CD14-positive monocyte (primary cell): ENCODE measurements at regions not wholly inside any gene's neighbourhood (a gene's known extent, or its start where the extent isn't known, plus 50 kb on each side); places are given as distances from the start of the nearest gene placed in this dataset.

Source experiments
- DNase-seq, 3 donors: peaks; one replicate each; pipeline ENCODE4 v3.0.0-alpha.2; 2011 to 2022
- H2AFZ ChIP-seq: 2 replicates; pipeline ENCODE4 v1.6.0; 2012; ENCODE audit warnings: mild to moderate bottlenecking, low read depth, low read length, inconsistent platforms; ENCODE audit not compliant: insufficient read depth, poor library complexity, severe bottlenecking
- H3K27ac ChIP-seq, 2 donors: 1 replicate in 1 of 2; 2 replicates in 1 of 2; pipeline ENCODE4 v1.5.1; 2012 to 2013; ENCODE audit warnings: low read length in 2 of 2, control low read depth in 1 of 2, inconsistent platforms in 1 of 2, low read depth in 1 of 2, mild to moderate bottlenecking in 1 of 2
- H3K27me3 ChIP-seq, 2 donors: one replicate each; pipeline versions ENCODE4 v1.6.0 to v1.6.1; 2011 to 2013; ENCODE audit warnings: low read length in 2 of 2; ENCODE audit not compliant: control insufficient read depth in 2 of 2, insufficient read depth in 2 of 2
- H3K36me3 ChIP-seq, 2 donors: replicated peaks in 1 of 2; 1 replicate in 1 of 2; 2 replicates in 1 of 2; pipeline versions ENCODE4 v1.5.1 to v1.6.1; 2012 to 2013; ENCODE audit warnings: low read length in 2 of 2, control low read depth in 1 of 2, inconsistent platforms in 1 of 2, mild to moderate bottlenecking in 1 of 2; ENCODE audit not compliant: insufficient read depth in 2 of 2, control insufficient read depth in 1 of 2
- H3K4me1 ChIP-seq, 2 donors: 1 replicate in 1 of 2; 2 replicates in 1 of 2; pipeline versions ENCODE4 v1.5.1 to v1.6.1; 2012 to 2013; ENCODE audit warnings: low read length in 2 of 2, control low read depth in 1 of 2, inconsistent platforms in 1 of 2, mild to moderate bottlenecking in 1 of 2, moderate library complexity in 1 of 2; ENCODE audit not compliant: insufficient read depth in 2 of 2, control insufficient read depth in 1 of 2
- H3K4me2 ChIP-seq: replicated peaks from 2 replicates; pipeline ENCODE3; 2012; ENCODE audit warnings: low read length, moderate library complexity, mild to moderate bottlenecking; ENCODE audit not compliant: poor library complexity, severe bottlenecking; ENCODE audit errors: extremely low read depth
- H3K4me3 ChIP-seq, 3 experiments: fragments of 200-600 bp in 1 of 3; sonication (generic) in 1 of 3; replicated peaks in 1 of 3; 1 replicate in 2 of 3; 2 replicates in 1 of 3; pipeline ENCODE4 v1.5.1; 2011 to 2013; ENCODE audit warnings: low read length in 3 of 3, mild to moderate bottlenecking in 3 of 3, control low read depth in 2 of 3, low read depth in 2 of 3, inconsistent platforms in 1 of 3, moderate library complexity in 1 of 3
- H3K79me2 ChIP-seq: 2 replicates; pipeline ENCODE4 v1.6.0; 2012; ENCODE audit warnings: mild to moderate bottlenecking, control low read depth, inconsistent platforms, low read length, moderate library complexity; ENCODE audit not compliant: insufficient read depth
- H3K9ac ChIP-seq: 2 replicates; pipeline ENCODE4 v1.6.0; 2017; ENCODE audit warnings: low read length, mild to moderate bottlenecking; ENCODE audit not compliant: insufficient read depth, poor library complexity, severe bottlenecking
- H3K9me3 ChIP-seq, 2 donors: replicated peaks in 1 of 2; 1 replicate in 1 of 2; 2 replicates in 1 of 2; pipeline versions ENCODE4 v1.5.1 to v1.6.1; 2012 to 2013; ENCODE audit warnings: low read length in 2 of 2, control low read depth in 1 of 2; ENCODE audit not compliant: control insufficient read depth in 1 of 2, insufficient read depth in 1 of 2
- H4K20me1 ChIP-seq: 2 replicates; pipeline ENCODE4 v1.6.0; 2012; ENCODE audit warnings: mild to moderate bottlenecking, low read length, control low read depth, moderate library complexity; ENCODE audit not compliant: insufficient read depth
- H3K27ac Mint-ChIP-seq, 7 donors: one replicate each; pipeline ENCODE4 v1.8.0; 2020; ENCODE audit warnings: mild to moderate bottlenecking in 7 of 7, mixed read lengths in 7 of 7, moderate library complexity in 6 of 7, inconsistent platforms in 2 of 7
- H3K27me3 Mint-ChIP-seq, 3 donors: one replicate each; pipeline ENCODE4 v1.8.0; 2021 to 2022; ENCODE audit warnings: low read depth in 3 of 3, mild to moderate bottlenecking in 3 of 3, mixed read lengths in 3 of 3, moderate library complexity in 3 of 3, inconsistent platforms in 1 of 3
- H3K36me3 Mint-ChIP-seq, 2 donors: one replicate each; pipeline ENCODE4 v1.8.0; 2020; ENCODE audit warnings: mixed read lengths in 2 of 2, inconsistent platforms in 1 of 2, mild to moderate bottlenecking in 1 of 2
- H3K4me1 Mint-ChIP-seq: one replicate; pipeline ENCODE4 v1.8.0; 2020; ENCODE audit warnings: mild to moderate bottlenecking, mixed read lengths
- H3K4me3 Mint-ChIP-seq, 2 donors: one replicate each; pipeline ENCODE4 v1.8.0; 2020; ENCODE audit warnings: mild to moderate bottlenecking in 2 of 2, mixed read lengths in 2 of 2, moderate library complexity in 1 of 2
- H3K9me3 Mint-ChIP-seq, 7 donors: one replicate each; pipeline ENCODE4 v1.8.0; 2020 to 2022; ENCODE audit warnings: mixed read lengths in 7 of 7, mild to moderate bottlenecking in 6 of 7, moderate library complexity in 6 of 7, inconsistent platforms in 2 of 7
- WGBS: methylation state at CpG from one replicate; pipeline ENCODE4 v1.1.5; 2013; ENCODE audit warnings: missing lambda C conversion rate; ENCODE audit not compliant: insufficient coverage; 5-methylcytosine and 5-hydroxymethylcytosine counted together
- intact Hi-C, 2 donors: fragments of 100-400 bp; cut with micrococcal nuclease; formaldehyde crosslinking; loops; one replicate each; pipeline versions ENCODE4 v1.15.0 to v1.15.1; 2023
- TF ChIP-seq, protein P1 (sequence below): fragments of 200-600 bp; IDR thresholded peaks from one replicate; pipeline ENCODE4 v1.8.0; 2022; ENCODE audit warnings: antibody characterized with exemption, mild to moderate bottlenecking

DNA sequence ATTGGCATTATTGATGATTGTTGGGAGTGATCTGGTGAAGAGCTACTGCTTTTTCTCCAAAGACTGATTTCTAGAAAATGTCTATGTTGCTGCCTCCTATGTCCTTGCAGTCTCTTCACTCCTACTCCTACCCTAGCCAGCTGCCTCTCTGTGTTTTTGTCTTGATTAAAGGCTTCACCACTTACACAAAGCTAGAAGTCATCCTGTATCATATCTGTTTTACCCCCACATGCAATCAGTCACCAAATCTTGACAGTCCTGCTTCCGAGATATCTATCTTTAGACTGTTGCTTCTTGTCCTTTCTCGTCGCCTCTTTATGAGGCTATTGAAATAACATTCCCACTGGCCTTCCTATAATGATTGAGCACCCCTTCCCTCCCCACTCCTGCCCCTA lies 84.5 kb upstream of the ITGA4 start:
- no peak for DNase-seq
- no peaks in the 10 kb centered on the region for H3K36me3 Mint-ChIP-seq
- H3K27me3 Mint-ChIP-seq = no peaks in the 10 kb centered on the region
- H3K9ac ChIP-seq = no peak overlapping the region
- H3K9me3 ChIP-seq = no peaks in the 10 kb centered on the region
- intact Hi-C loops = no loop called here
- no peaks in the 10 kb centered on the region for H4K20me1 ChIP-seq
- no peak overlapping the region for H2AFZ ChIP-seq
- H3K27ac ChIP-seq = no peak overlapping the region
- H3K36me3 ChIP-seq = no peaks in the 10 kb centered on the region
- no peaks in the 10 kb centered on the region for H3K27me3 ChIP-seq
- H3K4me1 ChIP-seq = peaks cover 11 to 12% of the 10 kb centered on the region in 2 donors
- 72% methylated on average over 3 of the region's 3 CpGs for WGBS
- H3K27ac Mint-ChIP-seq = no peak overlapping the region
- H3K4me1 Mint-ChIP-seq = peaks cover 32% of the 10 kb centered on the region
- TF ChIP-seq, protein P1, sequence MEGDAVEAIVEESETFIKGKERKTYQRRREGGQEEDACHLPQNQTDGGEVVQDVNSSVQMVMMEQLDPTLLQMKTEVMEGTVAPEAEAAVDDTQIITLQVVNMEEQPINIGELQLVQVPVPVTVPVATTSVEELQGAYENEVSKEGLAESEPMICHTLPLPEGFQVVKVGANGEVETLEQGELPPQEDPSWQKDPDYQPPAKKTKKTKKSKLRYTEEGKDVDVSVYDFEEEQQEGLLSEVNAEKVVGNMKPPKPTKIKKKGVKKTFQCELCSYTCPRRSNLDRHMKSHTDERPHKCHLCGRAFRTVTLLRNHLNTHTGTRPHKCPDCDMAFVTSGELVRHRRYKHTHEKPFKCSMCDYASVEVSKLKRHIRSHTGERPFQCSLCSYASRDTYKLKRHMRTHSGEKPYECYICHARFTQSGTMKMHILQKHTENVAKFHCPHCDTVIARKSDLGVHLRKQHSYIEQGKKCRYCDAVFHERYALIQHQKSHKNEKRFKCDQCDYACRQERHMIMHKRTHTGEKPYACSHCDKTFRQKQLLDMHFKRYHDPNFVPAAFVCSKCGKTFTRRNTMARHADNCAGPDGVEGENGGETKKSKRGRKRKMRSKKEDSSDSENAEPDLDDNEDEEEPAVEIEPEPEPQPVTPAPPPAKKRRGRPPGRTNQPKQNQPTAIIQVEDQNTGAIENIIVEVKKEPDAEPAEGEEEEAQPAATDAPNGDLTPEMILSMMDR = no peak
- no peak overlapping the region for H3K4me3 ChIP-seq
- no peak overlapping the region for H3K4me2 ChIP-seq
- H3K79me2 ChIP-seq = no peaks in the 10 kb centered on the region
- no peak overlapping the region for H3K4me3 Mint-ChIP-seq
- no peaks in the 10 kb centered on the region for H3K9me3 Mint-ChIP-seq

DNA sequence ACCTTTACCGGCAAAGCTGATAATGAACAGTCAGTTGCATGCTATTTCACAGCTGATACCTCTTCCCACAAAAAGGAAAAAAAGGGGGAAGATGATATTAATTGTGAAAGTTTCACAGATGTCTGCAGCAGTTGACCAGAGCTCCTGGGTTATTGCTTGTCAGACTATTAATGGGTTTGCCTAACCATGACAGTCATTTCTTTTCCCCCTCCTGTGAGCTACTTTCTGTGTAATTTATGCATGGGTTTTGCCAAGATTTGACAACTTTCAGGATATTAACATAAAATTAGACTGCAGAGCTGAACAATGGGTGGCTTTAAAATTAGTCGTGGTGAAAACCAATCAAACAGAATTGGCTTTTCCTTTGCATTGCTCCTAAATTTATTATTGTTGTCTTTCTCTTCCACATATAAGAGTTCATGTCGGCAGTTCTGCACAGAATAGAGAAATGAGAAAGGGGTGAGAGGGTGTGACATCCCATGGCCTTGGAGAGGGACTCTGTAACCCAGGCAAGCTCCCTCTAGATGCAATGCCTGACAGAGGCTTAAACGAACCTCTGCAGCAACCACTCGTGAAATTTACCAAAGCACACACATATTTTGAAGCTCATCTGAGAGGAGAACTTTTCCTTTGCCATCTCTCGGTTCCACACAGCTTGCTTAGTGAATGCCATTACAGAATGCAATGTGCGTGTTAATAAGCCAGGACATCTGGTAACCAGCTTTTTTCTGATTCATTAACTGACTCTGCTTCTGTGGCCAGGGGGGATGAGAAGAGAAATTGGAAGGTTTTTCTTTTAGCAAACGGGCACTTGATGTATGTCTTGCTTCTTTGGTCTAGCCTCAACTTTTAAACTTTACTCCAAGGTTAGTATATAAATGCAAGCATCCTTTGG lies 82.2 kb upstream of the ITGA4 start:
- peaks cover 11 to 12% of the 10 kb centered on the region in 2 donors for H3K4me1 ChIP-seq
- H3K27me3 Mint-ChIP-seq = no peaks in the 10 kb centered on the region
- peak overlapping the region; percentile 55 for H2AFZ ChIP-seq
- H4K20me1 ChIP-seq = no peaks in the 10 kb centered on the region
- no peak overlapping the region for H3K27ac ChIP-seq
- WGBS = 30% methylated on average over 3 of the region's 8 CpGs
- H3K36me3 ChIP-seq = no peaks in the 10 kb centered on the region
- intact Hi-C loops = no loop called here
- no peaks in the 10 kb centered on the region for H3K79me2 ChIP-seq
- no peak for DNase-seq
- H3K27ac Mint-ChIP-seq = peak overlapping the region in 2 of 7 donors; percentile 4 to 31
- peaks cover 33% of the 10 kb centered on the region for H3K4me1 Mint-ChIP-seq
- H3K4me3 Mint-ChIP-seq = peak overlapping the region in 1 of 2 donors; percentile 49
- H3K4me2 ChIP-seq = peak overlapping the region; percentile 23
- TF ChIP-seq, protein P1 = no peak
- no peaks in the 10 kb centered on the region for H3K27me3 ChIP-seq
- H3K9me3 Mint-ChIP-seq = no peaks in the 10 kb centered on the region
- no peak overlapping the region for H3K9ac ChIP-seq
- H3K36me3 Mint-ChIP-seq = no peaks in the 10 kb centered on the region
- no peak overlapping the region for H3K4me3 ChIP-seq
- H3K9me3 ChIP-seq = no peaks in the 10 kb centered on the region
